ENCODE measurements at regions not wholly inside any gene's neighbourhood (a gene's known extent, or its start where the extent isn't known, plus 50 kb on each side); places are given as distances from the start of the nearest gene placed in this dataset.

GRCh38 chr4:148530114-148530513 lies 87.9 kb upstream of the NR3C2 start:
- H3K4me3 ChIP-seq (ENCODE audit: low read depth in 1 of 2, low read length in 2 of 2) = no peak overlapping the region

GRCh38 chr4:148527571-148527970 lies 85.4 kb upstream of the NR3C2 start:
- Histone ChIP-seq H3K36me3 (ENCODE audit: control insufficient read depth in 2 of 2, insufficient read depth in 2 of 2, low read length in 1 of 2) (no peaks in the 10 kb centered on the region), H3K9me3 (ENCODE audit: control insufficient read depth in 2 of 2, insufficient read depth in 1 of 2, low read depth in 1 of 2, low read length in 1 of 2) (no peaks in the 10 kb centered on the region), H3K4me3 (ENCODE audit: low read depth in 1 of 2, low read length in 2 of 2) (no peak overlapping the region), H3K4me1 (ENCODE audit: control insufficient read depth in 2 of 2, insufficient read depth in 2 of 2, low read length in 1 of 2) (no peaks in the 10 kb centered on the region), H3K27ac (ENCODE audit: low read depth in 2 of 2, low read length in 1 of 2) (no peak overlapping the region), H3K27me3 (ENCODE audit: control insufficient read depth in 1 of 2, insufficient read depth in 2 of 2, low read length in 2 of 2) (no peaks in the 10 kb centered on the region)

More at GRCh38 chr4:148530114-148530513, 87.9 kb upstream of the NR3C2 start:
- Histone ChIP-seq H3K27ac (ENCODE audit: low read depth in 2 of 2, low read length in 1 of 2) (no peak overlapping the region), H3K27me3 (ENCODE audit: control insufficient read depth in 1 of 2, insufficient read depth in 2 of 2, low read length in 2 of 2) (no peaks in the 10 kb centered on the region), H3K9me3 (ENCODE audit: control insufficient read depth in 2 of 2, insufficient read depth in 1 of 2, low read depth in 1 of 2, low read length in 1 of 2) (no peaks in the 10 kb centered on the region), H3K36me3 (ENCODE audit: control insufficient read depth in 2 of 2, insufficient read depth in 2 of 2, low read length in 1 of 2) (no peaks in the 10 kb centered on the region), H3K4me1 (ENCODE audit: control insufficient read depth in 2 of 2, insufficient read depth in 2 of 2, low read length in 1 of 2) (no peaks in the 10 kb centered on the region)

GRCh38 chr4:148522995-148523394 lies 80.8 kb upstream of the NR3C2 start:
- Histone ChIP-seq H3K36me3 (ENCODE audit: control insufficient read depth in 2 of 2, insufficient read depth in 2 of 2, low read length in 1 of 2) (no peaks in the 10 kb centered on the region), H3K27ac (ENCODE audit: low read depth in 2 of 2, low read length in 1 of 2) (no peak overlapping the region), H3K4me3 (ENCODE audit: low read depth in 1 of 2, low read length in 2 of 2) (no peak overlapping the region), H3K4me1 (ENCODE audit: control insufficient read depth in 2 of 2, insufficient read depth in 2 of 2, low read length in 1 of 2) (no peaks in the 10 kb centered on the region), H3K9me3 (ENCODE audit: control insufficient read depth in 2 of 2, insufficient read depth in 1 of 2, low read depth in 1 of 2, low read length in 1 of 2) (no peaks in the 10 kb centered on the region), H3K27me3 (ENCODE audit: control insufficient read depth in 1 of 2, insufficient read depth in 2 of 2, low read length in 2 of 2) (no peaks in the 10 kb centered on the region)
- 86 to 88% methylated on average over 4 of the region's 4 CpGs for WGBS, 2 donors

GRCh38 chr4:148515248-148515647 lies 73.0 kb upstream of the NR3C2 start:
- no peaks in the 10 kb centered on the region for H3K27me3 ChIP-seq (ENCODE audit: control insufficient read depth in 1 of 2, insufficient read depth in 2 of 2, low read length in 2 of 2)
- no peak overlapping the region for H3K4me3 ChIP-seq (ENCODE audit: low read depth in 1 of 2, low read length in 2 of 2)
- no peaks in the 10 kb centered on the region for H3K4me1 ChIP-seq (ENCODE audit: control insufficient read depth in 2 of 2, insufficient read depth in 2 of 2, low read length in 1 of 2)
- whole genome bisulfite sequencing, 2 donors = 34 to 50% methylated on average over 1 of the region's 1 CpG
- H3K36me3 ChIP-seq (ENCODE audit: control insufficient read depth in 2 of 2, insufficient read depth in 2 of 2, low read length in 1 of 2) = no peaks in the 10 kb centered on the region
- no peaks in the 10 kb centered on the region for H3K9me3 ChIP-seq (ENCODE audit: control insufficient read depth in 2 of 2, insufficient read depth in 1 of 2, low read depth in 1 of 2, low read length in 1 of 2)
- no peak overlapping the region for H3K27ac ChIP-seq (ENCODE audit: low read depth in 2 of 2, low read length in 1 of 2)

GRCh38 chr4:148514581-148514980 lies 72.4 kb upstream of the NR3C2 start:
- Histone ChIP-seq H3K27ac (ENCODE audit: low read depth in 2 of 2, low read length in 1 of 2) (no peak overlapping the region), H3K36me3 (ENCODE audit: control insufficient read depth in 2 of 2, insufficient read depth in 2 of 2, low read length in 1 of 2) (no peaks in the 10 kb centered on the region), H3K4me1 (ENCODE audit: control insufficient read depth in 2 of 2, insufficient read depth in 2 of 2, low read length in 1 of 2) (no peaks in the 10 kb centered on the region), H3K27me3 (ENCODE audit: control insufficient read depth in 1 of 2, insufficient read depth in 2 of 2, low read length in 2 of 2) (no peaks in the 10 kb centered on the region), H3K9me3 (ENCODE audit: control insufficient read depth in 2 of 2, insufficient read depth in 1 of 2, low read depth in 1 of 2, low read length in 1 of 2) (no peaks in the 10 kb centered on the region), H3K4me3 (ENCODE audit: low read depth in 1 of 2, low read length in 2 of 2) (no peak overlapping the region)
- WGBS, 2 donors = 41 to 62% methylated on average over 2 of the region's 2 CpGs

GRCh38 chr4:148514041-148514440 lies 71.8 kb upstream of the NR3C2 start:
- Histone ChIP-seq H3K4me3 (ENCODE audit: low read depth in 1 of 2, low read length in 2 of 2) (no peak overlapping the region), H3K36me3 (ENCODE audit: control insufficient read depth in 2 of 2, insufficient read depth in 2 of 2, low read length in 1 of 2) (no peaks in the 10 kb centered on the region), H3K27me3 (ENCODE audit: control insufficient read depth in 1 of 2, insufficient read depth in 2 of 2, low read length in 2 of 2) (no peaks in the 10 kb centered on the region), H3K9me3 (ENCODE audit: control insufficient read depth in 2 of 2, insufficient read depth in 1 of 2, low read depth in 1 of 2, low read length in 1 of 2) (no peaks in the 10 kb centered on the region), H3K4me1 (ENCODE audit: control insufficient read depth in 2 of 2, insufficient read depth in 2 of 2, low read length in 1 of 2) (no peaks in the 10 kb centered on the region), H3K27ac (ENCODE audit: low read depth in 2 of 2, low read length in 1 of 2) (no peak overlapping the region)
- 41 to 43% methylated on average over 1 of the region's 1 CpG for WGBS, 2 donors

- Histone ChIP-seq H3K4me1 (ENCODE audit: control insufficient read depth in 2 of 2, insufficient read depth in 2 of 2, low read length in 1 of 2) (no peaks in the 10 kb centered on the region), H3K27me3 (ENCODE audit: control insufficient read depth in 1 of 2, insufficient read depth in 2 of 2, low read length in 2 of 2) (no peaks in the 10 kb centered on the region), H3K4me3 (ENCODE audit: low read depth in 1 of 2, low read length in 2 of 2) (no peak overlapping the region), H3K36me3 (ENCODE audit: control insufficient read depth in 2 of 2, insufficient read depth in 2 of 2, low read length in 1 of 2) (no peaks in the 10 kb centered on the region), H3K27ac (ENCODE audit: low read depth in 2 of 2, low read length in 1 of 2) (no peak overlapping the region), H3K9me3 (ENCODE audit: control insufficient read depth in 2 of 2, insufficient read depth in 1 of 2, low read depth in 1 of 2, low read length in 1 of 2) (no peaks in the 10 kb centered on the region)
- WGBS, 2 donors = 83 to 86% methylated on average over 2 of the region's 2 CpGs
Observed at GRCh38 chr4:148510211-148510610, 68.0 kb upstream of the NR3C2 start.

- Histone ChIP-seq H3K36me3 (ENCODE audit: control insufficient read depth in 2 of 2, insufficient read depth in 2 of 2, low read length in 1 of 2) (no peaks in the 10 kb centered on the region), H3K27me3 (ENCODE audit: control insufficient read depth in 1 of 2, insufficient read depth in 2 of 2, low read length in 2 of 2) (no peaks in the 10 kb centered on the region)
- WGBS, 2 donors = 10 to 32% methylated on average over 1 of the region's 1 CpG
Observed at GRCh38 chr4:148503681-148504080, 61.5 kb upstream of the NR3C2 start.

GRCh38 chr4:148497258-148497657 lies 55.0 kb upstream of the NR3C2 start:
- Histone ChIP-seq H3K27ac (ENCODE audit: low read depth in 2 of 2, low read length in 1 of 2) (no peak overlapping the region), H3K4me3 (ENCODE audit: low read depth in 1 of 2, low read length in 2 of 2) (no peak overlapping the region)

More at GRCh38 chr4:148503681-148504080, 61.5 kb upstream of the NR3C2 start:
- H3K27ac ChIP-seq (ENCODE audit: low read depth in 2 of 2, low read length in 1 of 2) = no peak overlapping the region
- H3K4me1 ChIP-seq (ENCODE audit: control insufficient read depth in 2 of 2, insufficient read depth in 2 of 2, low read length in 1 of 2) = no peaks in the 10 kb centered on the region
- H3K9me3 ChIP-seq (ENCODE audit: control insufficient read depth in 2 of 2, insufficient read depth in 1 of 2, low read depth in 1 of 2, low read length in 1 of 2) = no peaks in the 10 kb centered on the region
- H3K4me3 ChIP-seq (ENCODE audit: low read depth in 1 of 2, low read length in 2 of 2) = no peak overlapping the region

GRCh38 chr4:148495463-148495862 lies 53.2 kb upstream of the NR3C2 start:
- 97 to 98% methylated on average over 1 of the region's 1 CpG for WGBS, 2 donors
- Histone ChIP-seq H3K9me3 (ENCODE audit: control insufficient read depth in 2 of 2, insufficient read depth in 1 of 2, low read depth in 1 of 2, low read length in 1 of 2) (no peaks in the 10 kb centered on the region), H3K4me1 (ENCODE audit: control insufficient read depth in 2 of 2, insufficient read depth in 2 of 2, low read length in 1 of 2) (no peaks in the 10 kb centered on the region), H3K27me3 (ENCODE audit: control insufficient read depth in 1 of 2, insufficient read depth in 2 of 2, low read length in 2 of 2) (no peaks in the 10 kb centered on the region), H3K4me3 (ENCODE audit: low read depth in 1 of 2, low read length in 2 of 2) (no peak overlapping the region), H3K36me3 (ENCODE audit: control insufficient read depth in 2 of 2, insufficient read depth in 2 of 2, low read length in 1 of 2) (no peaks in the 10 kb centered on the region), H3K27ac (ENCODE audit: low read depth in 2 of 2, low read length in 1 of 2) (no peak overlapping the region)

More at GRCh38 chr4:148497258-148497657, 55.0 kb upstream of the NR3C2 start:
- no peaks in the 10 kb centered on the region for H3K4me1 ChIP-seq (ENCODE audit: control insufficient read depth in 2 of 2, insufficient read depth in 2 of 2, low read length in 1 of 2)
- no peaks in the 10 kb centered on the region for H3K36me3 ChIP-seq (ENCODE audit: control insufficient read depth in 2 of 2, insufficient read depth in 2 of 2, low read length in 1 of 2)
- H3K9me3 ChIP-seq (ENCODE audit: control insufficient read depth in 2 of 2, insufficient read depth in 1 of 2, low read depth in 1 of 2, low read length in 1 of 2) = no peaks in the 10 kb centered on the region
- no peaks in the 10 kb centered on the region for H3K27me3 ChIP-seq (ENCODE audit: control insufficient read depth in 1 of 2, insufficient read depth in 2 of 2, low read length in 2 of 2)
- 63 to 65% methylated on average over 2 of the region's 2 CpGs for WGBS, 2 donors
